ENCODE measurements at regions not wholly inside any gene's neighbourhood (a gene's known extent, or its start where the extent isn't known, plus 50 kb on each side); places are given as distances from the start of the nearest gene placed in this dataset.

DNA sequence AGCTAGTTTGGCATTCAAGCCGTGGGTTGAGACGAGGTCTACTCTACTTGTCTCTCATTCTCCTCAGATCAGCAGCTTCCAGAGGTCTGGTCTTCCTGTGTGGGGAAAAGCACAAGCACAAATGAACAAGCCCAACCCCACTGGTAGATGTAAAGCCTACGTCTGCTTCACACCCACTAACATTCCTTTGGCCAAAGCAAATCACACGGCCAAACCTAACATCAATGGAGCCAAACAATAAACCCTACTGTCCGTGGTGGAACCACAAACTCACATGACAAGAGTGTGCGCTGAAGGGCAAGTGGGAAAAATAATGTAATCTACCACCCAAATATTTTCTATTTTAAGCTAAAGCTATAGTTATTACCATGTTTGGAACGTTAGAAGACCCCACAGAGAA lies 179.3 kb upstream of the MGAT5 start:
- H3K9me3 ChIP-seq (ENCODE audit: control insufficient read depth, insufficient read depth, low read depth, low read length), result no peaks in the 10 kb centered on the region
- no peaks in the 10 kb centered on the region for H3K36me3 ChIP-seq (ENCODE audit: control insufficient read depth, insufficient read depth, low read length)
- no peak overlapping the region for H3K4me3 ChIP-seq (replicated peaks in 1 of 4; ENCODE audit: control extremely low read depth in 1 of 4, insufficient read depth in 1 of 4, low read depth in 3 of 4, low read length in 4 of 4)
- H4K20me1 ChIP-seq (ENCODE audit: control insufficient read depth, extremely low read depth, insufficient read depth, low read length), result no peaks in the 10 kb centered on the region
- no peaks in the 10 kb centered on the region for H3K79me2 ChIP-seq (ENCODE audit: control insufficient read depth, insufficient read depth, low read length)
- DNase-seq (ENCODE audit: low read depth in 2 of 2), result peak in 1 of 2 donors; percentile 12
- H3K27ac ChIP-seq (ENCODE audit: insufficient read depth, low read length), result no peak overlapping the region
- TF ChIP-seq EZH2 (IDR thresholded peaks at IDR 0.05; ENCODE audit: low read length, missing control alignments), result no peak
- TF ChIP-seq, protein P1, sequence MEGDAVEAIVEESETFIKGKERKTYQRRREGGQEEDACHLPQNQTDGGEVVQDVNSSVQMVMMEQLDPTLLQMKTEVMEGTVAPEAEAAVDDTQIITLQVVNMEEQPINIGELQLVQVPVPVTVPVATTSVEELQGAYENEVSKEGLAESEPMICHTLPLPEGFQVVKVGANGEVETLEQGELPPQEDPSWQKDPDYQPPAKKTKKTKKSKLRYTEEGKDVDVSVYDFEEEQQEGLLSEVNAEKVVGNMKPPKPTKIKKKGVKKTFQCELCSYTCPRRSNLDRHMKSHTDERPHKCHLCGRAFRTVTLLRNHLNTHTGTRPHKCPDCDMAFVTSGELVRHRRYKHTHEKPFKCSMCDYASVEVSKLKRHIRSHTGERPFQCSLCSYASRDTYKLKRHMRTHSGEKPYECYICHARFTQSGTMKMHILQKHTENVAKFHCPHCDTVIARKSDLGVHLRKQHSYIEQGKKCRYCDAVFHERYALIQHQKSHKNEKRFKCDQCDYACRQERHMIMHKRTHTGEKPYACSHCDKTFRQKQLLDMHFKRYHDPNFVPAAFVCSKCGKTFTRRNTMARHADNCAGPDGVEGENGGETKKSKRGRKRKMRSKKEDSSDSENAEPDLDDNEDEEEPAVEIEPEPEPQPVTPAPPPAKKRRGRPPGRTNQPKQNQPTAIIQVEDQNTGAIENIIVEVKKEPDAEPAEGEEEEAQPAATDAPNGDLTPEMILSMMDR (conservative IDR thresholded peaks at IDR 0.05 in 1 of 2, IDR thresholded peaks at IDR 0.05 in 1 of 2; ENCODE audit: low read depth in 1 of 2, low read length in 2 of 2), result no peak
- no peak overlapping the region for H3K9ac ChIP-seq (ENCODE audit: insufficient read depth, low read length)
- H3K4me1 ChIP-seq (ENCODE audit: control insufficient read depth, extremely low read depth, insufficient read depth, low read length), result no peaks in the 10 kb centered on the region
- H3K27me3 ChIP-seq (ENCODE audit: control insufficient read depth, insufficient read depth, low read length), result peaks cover 4% of the 10 kb centered on the region
- no peak overlapping the region for H3K4me2 ChIP-seq (ENCODE audit: extremely low read depth, insufficient read depth, low read length)
- H2AFZ ChIP-seq (ENCODE audit: low read length), result no peak overlapping the region

DNA sequence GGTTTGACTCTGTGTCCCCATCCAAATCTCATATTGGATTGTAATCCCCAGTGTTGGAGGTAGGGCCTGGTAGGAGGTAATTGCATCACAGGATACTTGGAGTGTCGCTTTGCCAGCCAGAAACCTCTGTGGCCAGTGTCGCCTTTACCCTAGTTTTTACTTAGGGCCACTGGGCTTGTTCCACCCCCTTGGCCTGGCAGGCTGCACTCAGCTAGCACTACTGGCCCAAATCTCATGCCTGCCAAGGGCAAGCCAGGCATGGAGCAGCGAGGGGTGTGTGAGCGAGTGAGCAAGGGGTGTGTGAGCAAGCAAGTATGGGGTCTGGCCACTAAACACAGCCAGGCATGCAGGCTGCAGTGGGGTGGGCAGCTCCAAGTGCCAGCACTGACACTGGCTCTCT lies 178.7 kb upstream of the MGAT5 start:
- TF ChIP-seq, protein P1 (conservative IDR thresholded peaks at IDR 0.05 in 1 of 2, IDR thresholded peaks at IDR 0.05 in 1 of 2; ENCODE audit: low read depth in 1 of 2, low read length in 2 of 2), result no peak
- no peak for TF ChIP-seq EZH2 (IDR thresholded peaks at IDR 0.05; ENCODE audit: low read length, missing control alignments)
- Histone ChIP-seq H3K27ac (ENCODE audit: insufficient read depth, low read length) (no peak overlapping the region), H4K20me1 (ENCODE audit: control insufficient read depth, extremely low read depth, insufficient read depth, low read length) (no peaks in the 10 kb centered on the region), H3K9me3 (ENCODE audit: control insufficient read depth, insufficient read depth, low read depth, low read length) (no peaks in the 10 kb centered on the region), H3K4me1 (ENCODE audit: control insufficient read depth, extremely low read depth, insufficient read depth, low read length) (no peaks in the 10 kb centered on the region), H3K4me3 (replicated peaks in 1 of 4; ENCODE audit: control extremely low read depth in 1 of 4, insufficient read depth in 1 of 4, low read depth in 3 of 4, low read length in 4 of 4) (no peak overlapping the region), H3K4me2 (ENCODE audit: extremely low read depth, insufficient read depth, low read length) (no peak overlapping the region), H3K27me3 (ENCODE audit: control insufficient read depth, insufficient read depth, low read length) (peaks cover 4% of the 10 kb centered on the region), H3K36me3 (ENCODE audit: control insufficient read depth, insufficient read depth, low read length) (no peaks in the 10 kb centered on the region), H3K79me2 (ENCODE audit: control insufficient read depth, insufficient read depth, low read length) (no peaks in the 10 kb centered on the region), H2AFZ (ENCODE audit: low read length) (no peak overlapping the region), H3K9ac (ENCODE audit: insufficient read depth, low read length) (no peak overlapping the region)
- DNase-seq (ENCODE audit: low read depth in 2 of 2), result no peak

GRCh38 chr2:134078354-134078753 lies 175.5 kb upstream of the MGAT5 start:
- peaks cover 4% of the 10 kb centered on the region for H3K27me3 ChIP-seq (ENCODE audit: control insufficient read depth, insufficient read depth, low read length)
- no peak overlapping the region for H2AFZ ChIP-seq (ENCODE audit: low read length)
- H3K4me3 ChIP-seq (replicated peaks in 1 of 4; ENCODE audit: control extremely low read depth in 1 of 4, insufficient read depth in 1 of 4, low read depth in 3 of 4, low read length in 4 of 4), result no peak overlapping the region
- no peaks in the 10 kb centered on the region for H3K36me3 ChIP-seq (ENCODE audit: control insufficient read depth, insufficient read depth, low read length)
- H3K9me3 ChIP-seq (ENCODE audit: control insufficient read depth, insufficient read depth, low read depth, low read length), result no peaks in the 10 kb centered on the region
- no peak for DNase-seq (ENCODE audit: low read depth in 2 of 2)
- TF ChIP-seq, protein P1 (conservative IDR thresholded peaks at IDR 0.05 in 1 of 2, IDR thresholded peaks at IDR 0.05 in 1 of 2; ENCODE audit: low read depth in 1 of 2, low read length in 2 of 2), result no peak
- no peak for TF ChIP-seq EZH2 (IDR thresholded peaks at IDR 0.05; ENCODE audit: low read length, missing control alignments)
- H3K79me2 ChIP-seq (ENCODE audit: control insufficient read depth, insufficient read depth, low read length), result no peaks in the 10 kb centered on the region
- H3K9ac ChIP-seq (ENCODE audit: insufficient read depth, low read length), result no peak overlapping the region
- no peaks in the 10 kb centered on the region for H4K20me1 ChIP-seq (ENCODE audit: control insufficient read depth, extremely low read depth, insufficient read depth, low read length)
- H3K4me2 ChIP-seq (ENCODE audit: extremely low read depth, insufficient read depth, low read length), result no peak overlapping the region
- no peaks in the 10 kb centered on the region for H3K4me1 ChIP-seq (ENCODE audit: control insufficient read depth, extremely low read depth, insufficient read depth, low read length)
- no peak overlapping the region for H3K27ac ChIP-seq (ENCODE audit: insufficient read depth, low read length)
